ENCODE measurements at regions not wholly inside any gene's neighbourhood (a gene's known extent, or its start where the extent isn't known, plus 50 kb on each side); places are given as distances from the start of the nearest gene placed in this dataset.

- TF ChIP-seq POLR2AphosphoS5 (IDR thresholded peaks at IDR 0.05; ENCODE audit: borderline replicate concordance, low read depth, low read length) (no peak), EZH2 (IDR thresholded peaks at IDR 0.05) (no peak), FOXP2 (optimal IDR thresholded peaks at IDR 0.05; ENCODE audit: control extremely low read depth, extremely low read length, insufficient read depth) (no peak)
Measured at GRCh38 chr22:48336339-48337060, 1491.2 kb downstream of the BRD1 start.
